ENCODE measurements at regions not wholly inside any gene's neighbourhood (a gene's known extent, or its start where the extent isn't known, plus 50 kb on each side); places are given as distances from the start of the nearest gene placed in this dataset.
"Not testable (repeated sequence)": the region's sequence is repeated elsewhere in the genome, so short reads cannot be mapped to it uniquely, and the experiment has no call there.

- H3K27me3 ChIP-seq, result no peaks in the 10 kb centered on the region
- no peak for DNase-seq
- H3K36me3 ChIP-seq, result no peaks in the 10 kb centered on the region
- TF ChIP-seq EP300 (IDR thresholded peaks at IDR 0.05; ENCODE audit: low read depth) (no peak), POLR2A (IDR thresholded peaks at IDR 0.05) (no peak), POLR2AphosphoS5 (IDR thresholded peaks at IDR 0.05) (no peak), CTCF (IDR thresholded peaks at IDR 0.05) (no peak)
- H3K4me1 ChIP-seq, result no peaks in the 10 kb centered on the region
- no peaks in the 10 kb centered on the region for H3K9me3 ChIP-seq
- in situ Hi-C loops (cut with MboI; ENCODE audit: low pct_ligation_motif_present in 1 of 4, low pct_unique_long_range_greater_than_20kb in 1 of 4, low sequenced_read_pairs in 3 of 4) (no loop called here), intact Hi-C loops (cut with DNase I; ENCODE audit: low total_unique reads) (no loop called here)
- 18 to 38% methylated on average over 4 of the region's 4 CpGs for WGBS, 2 donors (ENCODE audit: low coverage in 1 of 2)
- H3K27ac ChIP-seq, result no peak overlapping the region
- no peak overlapping the region for H3K4me3 ChIP-seq
Measured at GRCh38 chr4:64729561-64729960, 320.3 kb upstream of the TECRL start.

GRCh38 chr4:64727960-64728359 is 318.7 kb upstream of the TECRL start:
- 38 to 57% methylated on average over 2 of the region's 2 CpGs for whole genome bisulfite sequencing, 2 donors (ENCODE audit: low coverage in 1 of 2)
- no peaks in the 10 kb centered on the region for H3K36me3 ChIP-seq
- H3K27me3 ChIP-seq, result no peaks in the 10 kb centered on the region
- in situ Hi-C loops (cut with MboI; ENCODE audit: low pct_ligation_motif_present in 1 of 4, low pct_unique_long_range_greater_than_20kb in 1 of 4, low sequenced_read_pairs in 3 of 4) (no loop called here), intact Hi-C loops (cut with DNase I; ENCODE audit: low total_unique reads) (no loop called here)
- no peak overlapping the region for H3K4me3 ChIP-seq
- no peaks in the 10 kb centered on the region for H3K4me1 ChIP-seq
- no peak for DNase-seq
- H3K9me3 ChIP-seq, result no peaks in the 10 kb centered on the region
- H3K27ac ChIP-seq, result no peak overlapping the region
- TF ChIP-seq CTCF (IDR thresholded peaks at IDR 0.05) (no peak), POLR2A (IDR thresholded peaks at IDR 0.05) (no peak), EP300 (IDR thresholded peaks at IDR 0.05; ENCODE audit: low read depth) (no peak), POLR2AphosphoS5 (IDR thresholded peaks at IDR 0.05) (no peak)

- intact Hi-C loops (cut with DNase I; ENCODE audit: low total_unique reads); H3K9me3 ChIP-seq; H3K36me3 ChIP-seq; H3K4me1 ChIP-seq; DNase-seq; H3K27me3 ChIP-seq; in situ Hi-C loops (cut with MboI; ENCODE audit: low pct_ligation_motif_present in 1 of 4, low pct_unique_long_range_greater_than_20kb in 1 of 4, low sequenced_read_pairs in 3 of 4); H3K4me3 ChIP-seq; H3K27ac ChIP-seq: not testable (repeated sequence)
- 66 to 90% methylated on average over 3 to 5 of the region's 5 CpGs for WGBS, 2 donors (ENCODE audit: low coverage in 1 of 2)
Measured at GRCh38 chr4:64727391-64727790, 318.1 kb upstream of the TECRL start.

- Histone ChIP-seq H3K4me3 (no peak overlapping the region), H3K9me3 (no peaks in the 10 kb centered on the region), H3K36me3 (no peaks in the 10 kb centered on the region), H3K4me1 (no peaks in the 10 kb centered on the region), H3K27me3 (no peaks in the 10 kb centered on the region), H3K27ac (no peak overlapping the region)
- in situ Hi-C loops (cut with MboI; ENCODE audit: low pct_ligation_motif_present in 1 of 4, low pct_unique_long_range_greater_than_20kb in 1 of 4, low sequenced_read_pairs in 3 of 4) (no loop called here), intact Hi-C loops (cut with DNase I; ENCODE audit: low total_unique reads) (no loop called here)
- TF ChIP-seq POLR2AphosphoS5 (IDR thresholded peaks at IDR 0.05), result no peak
- no peak for TF ChIP-seq EP300 (IDR thresholded peaks at IDR 0.05; ENCODE audit: low read depth)
- TF ChIP-seq POLR2A (IDR thresholded peaks at IDR 0.05), result no peak
- TF ChIP-seq CTCF (IDR thresholded peaks at IDR 0.05), result no peak
- DNase-seq, result no peak
- WGBS, 2 donors (ENCODE audit: low coverage in 1 of 2), result 20 to 88% methylated on average over 1 to 9 of the region's 9 CpGs
Measured at GRCh38 chr4:64724689-64725088, 315.4 kb upstream of the TECRL start.

GRCh38 chr4:64721106-64721505 is 311.9 kb upstream of the TECRL start:
- Histone ChIP-seq H3K36me3 (no peaks in the 10 kb centered on the region), H3K4me1 (no peaks in the 10 kb centered on the region), H3K27me3 (no peaks in the 10 kb centered on the region), H3K9me3 (no peaks in the 10 kb centered on the region), H3K27ac (no peak overlapping the region), H3K4me3 (no peak overlapping the region)
- intact Hi-C loops (cut with DNase I; ENCODE audit: low total_unique reads) (no loop called here), in situ Hi-C loops (cut with MboI; ENCODE audit: low pct_ligation_motif_present in 1 of 4, low pct_unique_long_range_greater_than_20kb in 1 of 4, low sequenced_read_pairs in 3 of 4) (no loop called here)
- TF ChIP-seq CTCF (IDR thresholded peaks at IDR 0.05) (no peak), EP300 (IDR thresholded peaks at IDR 0.05; ENCODE audit: low read depth) (no peak), POLR2AphosphoS5 (IDR thresholded peaks at IDR 0.05) (no peak), POLR2A (IDR thresholded peaks at IDR 0.05) (no peak)
- WGBS, 2 donors (ENCODE audit: low coverage in 1 of 2), result 73 to 75% methylated on average over 2 to 3 of the region's 3 CpGs
- no peak for DNase-seq

All from transverse colon (tissue), 4 donors.